HepG2 (cell line): ENCODE measurements at regions not wholly inside any gene's neighbourhood (a gene's known extent, or its start where the extent isn't known, plus 50 kb on each side); places are given as distances from the start of the nearest gene placed in this dataset.

Source experiments
- ATAC-seq: fragments of 200-7000 bp; cut with Tn5 transposase; 3 replicates; pipeline ENCODE4 v1.9.1; 2020; ENCODE audit warnings: mild to moderate bottlenecking, moderate library complexity
- BruUV-seq: library from RNA; stranded (reverse); fragments of 400-500 nt; replicated peaks from 2 replicates; lab custom pipeline; 2021; lab: Mats Ljungman, UMichigan
- CTCF ChIA-PET: fragments of 300-600 bp; formaldehyde crosslinking; extraction: SDS; loops from one replicate; lab custom pipeline; 2021; ENCODE audit warnings: low total read pairs, inconsistent platforms, low intra/inter-chr PET ratio; lab: Yijun Ruan, JAX
- POLR2A ChIA-PET: fragments of 350-600 bp; sonication (Branson Sonifier 250); formaldehyde crosslinking; loops from one replicate; lab custom pipeline; 2020; ENCODE audit warnings: antibody characterized with exemption, inconsistent platforms; lab: Yijun Ruan, JAX
- DNase-seq: peaks from one replicate; pipeline ENCODE4 v3.0.0-alpha.2; 2015; ENCODE audit warnings: low spot score
- FAIRE-seq: peaks from 3 replicates; lab custom pipeline; 2011; peaks lifted over from hg19 to GRCh38; lab: Jason Lieb, UNC
- H2AFZ ChIP-seq: one replicate; pipeline ENCODE4 v1.6.1; 2011; ENCODE audit warnings: low read length, inconsistent platforms
- H3K27ac ChIP-seq: fragments of 300-600 bp; 3 replicates; pipeline ENCODE4 v1.8.0; 2011; ENCODE audit warnings: mixed run types, mild to moderate bottlenecking, mixed read lengths, low read length, inconsistent platforms; ENCODE audit not compliant: insufficient read depth; ENCODE audit errors: extremely low read length
- H3K27me3 ChIP-seq, 2 experiments: fragments of 200-600 bp in 1 of 2; 2 replicates in 1 of 2; 3 replicates in 1 of 2; pipeline versions ENCODE4 v1.6.0 to v1.8.0; 2011; ENCODE audit warnings: low read length in 2 of 2, mild to moderate bottlenecking in 2 of 2, moderate library complexity in 2 of 2, inconsistent platforms in 1 of 2; ENCODE audit not compliant: insufficient read depth in 2 of 2, control insufficient read depth in 1 of 2
- H3K36me3 ChIP-seq, 2 experiments: fragments of 200-600 bp in 1 of 2; replicated peaks in 1 of 2; 2 replicates in 1 of 2; 3 replicates in 1 of 2; pipeline versions ENCODE4 v1.5.1 to v1.8.0; 2011; ENCODE audit warnings: low read length in 2 of 2, inconsistent platforms in 1 of 2; ENCODE audit not compliant: insufficient read depth in 2 of 2, control insufficient read depth in 1 of 2
- H3K4me1 ChIP-seq: 2 replicates; pipeline ENCODE4 v1.5.1; 2012; ENCODE audit warnings: low read length, inconsistent platforms; ENCODE audit not compliant: insufficient read depth
- H3K4me2 ChIP-seq: 2 replicates; pipeline ENCODE4 v1.6.0; 2011; ENCODE audit warnings: low read depth, low read length, inconsistent platforms
- H3K4me3 ChIP-seq, 3 experiments: fragments of 200-600 bp in 1 of 3; sonication (generic), shearing (Covaris generic) in 1 of 3; replicated peaks in 1 of 3; 2 replicates each; pipeline ENCODE4 v1.5.1; 2011 to 2016; ENCODE audit warnings: low read length in 3 of 3, inconsistent platforms in 2 of 3, low read depth in 2 of 3, mild to moderate bottlenecking in 2 of 3, control low read depth in 1 of 3, mixed read lengths in 1 of 3; ENCODE audit not compliant: insufficient read depth in 1 of 3
- H3K79me2 ChIP-seq: one replicate; pipeline ENCODE4 v1.6.1; 2011; ENCODE audit warnings: low read length, inconsistent platforms; ENCODE audit not compliant: insufficient read depth
- H3K9ac ChIP-seq: 2 replicates; pipeline ENCODE4 v1.6.0; 2011; ENCODE audit warnings: mild to moderate bottlenecking, low read depth, low read length, inconsistent platforms; ENCODE audit not compliant: insufficient read depth
- H3K9me3 ChIP-seq: 2 replicates; pipeline ENCODE4 v1.5.1; 2012; ENCODE audit warnings: mild to moderate bottlenecking, low read length
- H4K20me1 ChIP-seq: 2 replicates; pipeline ENCODE4 v1.6.0; 2011; ENCODE audit warnings: inconsistent platforms, mild to moderate bottlenecking, low read length, moderate library complexity; ENCODE audit not compliant: insufficient read depth
- CREM ChIP-seq, 2 experiments: sonication (generic) in 1 of 2; formaldehyde crosslinking in 1 of 2; IDR thresholded peaks; 2 replicates each; pipeline versions ENCODE4 v1.4.0 to v1.6.1; 2016 to 2020; ENCODE audit warnings: antibody characterized with exemption in 1 of 2, mild to moderate bottlenecking in 1 of 2, missing genetic modification reagents in 1 of 2
- FOXA3 ChIP-seq: IDR thresholded peaks from 2 replicates; pipeline ENCODE4 v1.6.1; 2016; ENCODE audit warnings: missing genetic modification reagents, missing compliant biosample characterization
- GABPB1 ChIP-seq: IDR thresholded peaks from 2 replicates; pipeline ENCODE4 v1.6.1; 2016; ENCODE audit warnings: mild to moderate bottlenecking, missing genetic modification reagents, moderate library complexity, missing compliant biosample characterization
- KDM5A ChIP-seq: fragments of 200-600 bp; sonication (generic); IDR thresholded peaks from 2 replicates; pipeline ENCODE4 v1.7.0; 2018; ENCODE audit warnings: antibody characterized with exemption, mild to moderate bottlenecking, low read length, borderline replicate concordance
- MED1 ChIP-seq: sonication (generic); formaldehyde crosslinking; IDR thresholded peaks from 2 replicates; pipeline ENCODE4 v1.4.0; 2020; ENCODE audit warnings: missing genetic modification reagents
- SSRP1 ChIP-seq: IDR thresholded peaks from 2 replicates; pipeline ENCODE4 v1.6.1; 2016; ENCODE audit warnings: control low read depth
- TP53 ChIP-seq: sonication (generic); formaldehyde crosslinking; conservative IDR thresholded peaks from 2 replicates; pipeline ENCODE4 v1.4.0; 2020; ENCODE audit warnings: missing genetic modification reagents
- ZNF501 ChIP-seq: sonication (generic); formaldehyde crosslinking; IDR thresholded peaks from 2 replicates; pipeline ENCODE4 v1.5.1; 2020; ENCODE audit warnings: mild to moderate bottlenecking, moderate library complexity, missing genetic modification reagents
- ZNF549 ChIP-seq: sonication (generic); formaldehyde crosslinking; IDR thresholded peaks from 2 replicates; pipeline ENCODE4 v1.5.0; 2020; ENCODE audit warnings: missing genetic modification reagents
- ZNF720 ChIP-seq: sonication (generic); formaldehyde crosslinking; IDR thresholded peaks from 2 replicates; pipeline ENCODE4 v1.4.0; 2020; ENCODE audit warnings: missing genetic modification reagents
- WGBS: methylation state at CpG from one replicate; pipeline ENCODE4 v1.1.6; 2017; ENCODE audit warnings: low lambda C conversion rate; 5-methylcytosine and 5-hydroxymethylcytosine counted together
- in situ Hi-C: cut with HindIII; loops from 2 replicates; pipeline ENCODE4 v1.10.0; 2017; ENCODE audit warnings: low pct_unique_long_range_greater_than_20kb; ENCODE audit not compliant: extremely low pct_ligation_motif_present
- intact Hi-C: fragments of 100-400 bp; cut with micrococcal nuclease; formaldehyde crosslinking; loops from one replicate; pipeline ENCODE4 v1.10.0; 2022; ENCODE audit not compliant: unreplicated experiment
- TF ChIP-seq, protein P1 (sequence below): sonication (generic); formaldehyde crosslinking; IDR thresholded peaks from 2 replicates; pipeline ENCODE4 v1.4.0; 2020; ENCODE audit warnings: missing genetic modification reagents, borderline replicate concordance
- TF ChIP-seq, protein P2 (sequence below): sonication (generic); formaldehyde crosslinking; IDR thresholded peaks from 2 replicates; pipeline ENCODE4 v1.4.0; 2020; ENCODE audit warnings: missing genetic modification reagents, mild to moderate bottlenecking, borderline replicate concordance
- TF ChIP-seq, protein P3 (sequence below): sonication (generic); formaldehyde crosslinking; IDR thresholded peaks from 2 replicates; pipeline ENCODE4 v1.4.0; 2020; ENCODE audit warnings: missing genetic modification reagents

- TF ChIP-seq TP53 (CRISPR knock-in tag), result no peak
- no peak for TF ChIP-seq MED1 (CRISPR knock-in tag)
- TF ChIP-seq, protein P1, sequence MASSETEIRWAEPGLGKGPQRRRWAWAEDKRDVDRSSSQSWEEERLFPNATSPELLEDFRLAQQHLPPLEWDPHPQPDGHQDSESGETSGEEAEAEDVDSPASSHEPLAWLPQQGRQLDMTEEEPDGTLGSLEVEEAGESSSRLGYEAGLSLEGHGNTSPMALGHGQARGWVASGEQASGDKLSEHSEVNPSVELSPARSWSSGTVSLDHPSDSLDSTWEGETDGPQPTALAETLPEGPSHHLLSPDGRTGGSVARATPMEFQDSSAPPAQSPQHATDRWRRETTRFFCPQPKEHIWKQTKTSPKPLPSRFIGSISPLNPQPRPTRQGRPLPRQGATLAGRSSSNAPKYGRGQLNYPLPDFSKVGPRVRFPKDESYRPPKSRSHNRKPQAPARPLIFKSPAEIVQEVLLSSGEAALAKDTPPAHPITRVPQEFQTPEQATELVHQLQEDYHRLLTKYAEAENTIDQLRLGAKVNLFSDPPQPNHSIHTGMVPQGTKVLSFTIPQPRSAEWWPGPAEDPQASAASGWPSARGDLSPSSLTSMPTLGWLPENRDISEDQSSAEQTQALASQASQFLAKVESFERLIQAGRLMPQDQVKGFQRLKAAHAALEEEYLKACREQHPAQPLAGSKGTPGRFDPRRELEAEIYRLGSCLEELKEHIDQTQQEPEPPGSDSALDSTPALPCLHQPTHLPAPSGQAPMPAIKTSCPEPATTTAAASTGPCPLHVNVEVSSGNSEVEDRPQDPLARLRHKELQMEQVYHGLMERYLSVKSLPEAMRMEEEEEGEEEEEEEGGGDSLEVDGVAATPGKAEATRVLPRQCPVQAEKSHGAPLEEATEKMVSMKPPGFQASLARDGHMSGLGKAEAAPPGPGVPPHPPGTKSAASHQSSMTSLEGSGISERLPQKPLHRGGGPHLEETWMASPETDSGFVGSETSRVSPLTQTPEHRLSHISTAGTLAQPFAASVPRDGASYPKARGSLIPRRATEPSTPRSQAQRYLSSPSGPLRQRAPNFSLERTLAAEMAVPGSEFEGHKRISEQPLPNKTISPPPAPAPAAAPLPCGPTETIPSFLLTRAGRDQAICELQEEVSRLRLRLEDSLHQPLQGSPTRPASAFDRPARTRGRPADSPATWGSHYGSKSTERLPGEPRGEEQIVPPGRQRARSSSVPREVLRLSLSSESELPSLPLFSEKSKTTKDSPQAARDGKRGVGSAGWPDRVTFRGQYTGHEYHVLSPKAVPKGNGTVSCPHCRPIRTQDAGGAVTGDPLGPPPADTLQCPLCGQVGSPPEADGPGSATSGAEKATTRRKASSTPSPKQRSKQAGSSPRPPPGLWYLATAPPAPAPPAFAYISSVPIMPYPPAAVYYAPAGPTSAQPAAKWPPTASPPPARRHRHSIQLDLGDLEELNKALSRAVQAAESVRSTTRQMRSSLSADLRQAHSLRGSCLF (CRISPR knock-in tag), result no peak
- no peak for TF ChIP-seq CREM (IDR thresholded peaks at IDR 0.05)
- no peak for TF ChIP-seq CREM (CRISPR knock-in tag; IDR thresholded peaks at IDR 0.05)
- no peak for TF ChIP-seq GABPB1 (CRISPR knock-in tag)
- TF ChIP-seq, protein P2, sequence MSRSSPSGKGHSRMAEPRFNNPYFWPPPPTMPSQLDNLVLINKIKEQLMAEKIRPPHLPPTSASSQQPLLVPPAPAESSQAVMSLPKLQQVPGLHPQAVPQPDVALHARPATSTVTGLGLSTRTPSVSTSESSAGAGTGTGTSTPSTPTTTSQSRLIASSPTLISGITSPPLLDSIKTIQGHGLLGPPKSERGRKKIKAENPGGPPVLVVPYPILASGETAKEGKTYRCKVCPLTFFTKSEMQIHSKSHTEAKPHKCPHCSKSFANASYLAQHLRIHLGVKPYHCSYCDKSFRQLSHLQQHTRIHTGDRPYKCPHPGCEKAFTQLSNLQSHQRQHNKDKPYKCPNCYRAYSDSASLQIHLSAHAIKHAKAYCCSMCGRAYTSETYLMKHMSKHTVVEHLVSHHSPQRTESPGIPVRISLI, result no peak
- TF ChIP-seq ZNF549 (CRISPR knock-in tag), result no peak
- TF ChIP-seq ZNF720 (CRISPR knock-in tag), result no peak
- no peak for TF ChIP-seq FOXA3 (CRISPR knock-in tag)
- no peak for TF ChIP-seq SSRP1
- no peak for TF ChIP-seq ZNF501 (CRISPR knock-in tag)
- TF ChIP-seq KDM5A, result no peak
- TF ChIP-seq, protein P3, sequence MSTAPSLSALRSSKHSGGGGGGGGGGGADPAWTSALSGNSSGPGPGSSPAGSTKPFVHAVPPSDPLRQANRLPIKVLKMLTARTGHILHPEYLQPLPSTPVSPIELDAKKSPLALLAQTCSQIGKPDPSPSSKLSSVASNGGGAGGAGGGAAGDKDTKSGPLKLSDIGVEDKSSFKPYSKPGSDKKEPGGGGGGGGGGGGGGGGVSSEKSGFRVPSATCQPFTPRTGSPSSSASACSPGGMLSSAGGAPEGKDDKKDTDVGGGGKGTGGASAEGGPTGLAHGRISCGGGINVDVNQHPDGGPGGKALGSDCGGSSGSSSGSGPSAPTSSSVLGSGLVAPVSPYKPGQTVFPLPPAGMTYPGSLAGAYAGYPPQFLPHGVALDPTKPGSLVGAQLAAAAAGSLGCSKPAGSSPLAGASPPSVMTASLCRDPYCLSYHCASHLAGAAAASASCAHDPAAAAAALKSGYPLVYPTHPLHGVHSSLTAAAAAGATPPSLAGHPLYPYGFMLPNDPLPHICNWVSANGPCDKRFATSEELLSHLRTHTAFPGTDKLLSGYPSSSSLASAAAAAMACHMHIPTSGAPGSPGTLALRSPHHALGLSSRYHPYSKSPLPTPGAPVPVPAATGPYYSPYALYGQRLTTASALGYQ (CRISPR knock-in tag), result no peak
- no peaks in the 10 kb centered on the region for H3K4me1 ChIP-seq
- H3K4me2 ChIP-seq, result no peak overlapping the region
- no peak overlapping the region for H2AFZ ChIP-seq
- H3K79me2 ChIP-seq, result no peaks in the 10 kb centered on the region
- in situ Hi-C loops, result no loop called here
- no peak overlapping the region for H3K4me3 ChIP-seq
- WGBS, result 0% methylated on average over 1 of the region's 1 CpG
- DNase-seq (no peak), FAIRE-seq (no peak), ATAC-seq (no peak)
- no peaks in the 10 kb centered on the region for H3K9me3 ChIP-seq
- no peaks in the 10 kb centered on the region for H4K20me1 ChIP-seq
- no peaks in the 10 kb centered on the region for H3K36me3 ChIP-seq
- POLR2A ChIA-PET, result no interaction called here
- peaks cover 4 to 56% of the 10 kb centered on the region in 2 experiments for H3K27me3 ChIP-seq
- H3K27ac ChIP-seq, result no peak overlapping the region
- no TSS peak for BruUV-seq
- intact Hi-C loops, result no loop called here
- CTCF ChIA-PET, result no interaction called here
- H3K9ac ChIP-seq, result no peak overlapping the region
Observed at GRCh38 chr16:86886651-86887050, 308.3 kb downstream of the FOXL1 start.
